Breast epithelium (tissue), 4 donors: ENCODE measurements at regions not wholly inside any gene's neighbourhood (a gene's known extent, or its start where the extent isn't known, plus 50 kb on each side); places are given as distances from the start of the nearest gene placed in this dataset.

Experiments
- DNase-seq, 2 donors: peaks; one replicate each; pipeline ENCODE4 v3.0.0-alpha.2; 2019; ENCODE audit warnings: low spot score in 2 of 2
- H3K27ac ChIP-seq, 2 donors: fragments of 200-600 bp; sonication (generic) in 1 of 2; one replicate each; pipeline ENCODE4 v1.5.1; 2016 to 2019; ENCODE audit warnings: mild to moderate bottlenecking in 1 of 2
- H3K27me3 ChIP-seq, 2 donors: fragments of 200-600 bp; sonication (generic) in 1 of 2; one replicate each; pipeline versions ENCODE4 v1.5.1 to v1.6.0; 2017 to 2019; ENCODE audit warnings: control low read depth in 1 of 2, mild to moderate bottlenecking in 1 of 2
- H3K36me3 ChIP-seq: fragments of 200-600 bp; one replicate; pipeline ENCODE4 v1.5.1; 2019
- H3K4me1 ChIP-seq, 2 donors: fragments of 200-600 bp; sonication (generic); one replicate each; pipeline ENCODE4 v1.5.1; 2016 to 2019; ENCODE audit warnings: control low read depth in 1 of 2
- H3K4me3 ChIP-seq, 3 donors: fragments of 200-600 bp; sonication (generic); 1 replicate in 2 of 3; 2 replicates in 1 of 3; pipeline ENCODE4 v1.5.1; 2016 to 2019; ENCODE audit warnings: mild to moderate bottlenecking in 3 of 3, moderate library complexity in 2 of 3
- H3K9me3 ChIP-seq, 2 donors: fragments of 200-600 bp; sonication (generic) in 1 of 2; one replicate each; pipeline ENCODE4 v1.5.1; 2016 to 2019; ENCODE audit warnings: control low read depth in 1 of 2
- CTCF ChIP-seq, 3 donors: fragments of 450-650 bp; IDR thresholded peaks; one replicate each; pipeline ENCODE4 v1.5.1; 2016 to 2017; ENCODE audit warnings: antibody characterized with exemption in 3 of 3, mild to moderate bottlenecking in 3 of 3, moderate library complexity in 3 of 3
- POLR2A ChIP-seq: fragments of 450-650 bp; IDR thresholded peaks from one replicate; pipeline ENCODE4 v1.6.1; 2016; ENCODE audit warnings: antibody characterized with exemption, mild to moderate bottlenecking, moderate library complexity
- POLR2AphosphoS5 ChIP-seq, 3 donors: sonication (generic); formaldehyde crosslinking; IDR thresholded peaks; one replicate each; pipeline ENCODE4 v1.6.1; 2017; ENCODE audit warnings: antibody characterized with exemption in 3 of 3
- intact Hi-C: fragments of 100-400 bp; cut with DNase I; formaldehyde crosslinking; loops from one replicate; pipeline ENCODE4 v1.15.1; 2023; ENCODE audit warnings: low total_unique reads

- Histone ChIP-seq H3K27me3 (no peaks in the 10 kb centered on the region), H3K4me3 (no peak overlapping the region), H3K9me3 (peaks cover 0 to under 1% of the 10 kb centered on the region in 2 donors), H3K36me3 (no peaks in the 10 kb centered on the region), H3K27ac (no peak overlapping the region), H3K4me1 (no peaks in the 10 kb centered on the region)
- no peak for DNase-seq
- intact Hi-C loops: no loop called here
- no peak for TF ChIP-seq POLR2A
- no peak for TF ChIP-seq CTCF (IDR thresholded peaks at IDR 0.05)
- TF ChIP-seq POLR2AphosphoS5 (IDR thresholded peaks at IDR 0.05): no peak
Observed at GRCh38 chr4:179823342-179823741, 2381.1 kb upstream of the AGA start.

GRCh38 chr4:179831274-179831673 is 2389.0 kb upstream of the AGA start:
- H3K4me1 ChIP-seq: no peaks in the 10 kb centered on the region
- intact Hi-C loops: loop anchor here (5.0 kb wide), 1 partner anchor 256 kb away; no protein-coding TSS in a partner anchor
- H3K36me3 ChIP-seq: no peaks in the 10 kb centered on the region
- no peak overlapping the region for H3K27ac ChIP-seq
- no peak for DNase-seq
- no peaks in the 10 kb centered on the region for H3K27me3 ChIP-seq
- no peak for TF ChIP-seq POLR2A
- TF ChIP-seq POLR2AphosphoS5 (IDR thresholded peaks at IDR 0.05): no peak
- no peak for TF ChIP-seq CTCF (IDR thresholded peaks at IDR 0.05)
- H3K9me3 ChIP-seq: no peaks in the 10 kb centered on the region
- no peak overlapping the region for H3K4me3 ChIP-seq

DNA sequence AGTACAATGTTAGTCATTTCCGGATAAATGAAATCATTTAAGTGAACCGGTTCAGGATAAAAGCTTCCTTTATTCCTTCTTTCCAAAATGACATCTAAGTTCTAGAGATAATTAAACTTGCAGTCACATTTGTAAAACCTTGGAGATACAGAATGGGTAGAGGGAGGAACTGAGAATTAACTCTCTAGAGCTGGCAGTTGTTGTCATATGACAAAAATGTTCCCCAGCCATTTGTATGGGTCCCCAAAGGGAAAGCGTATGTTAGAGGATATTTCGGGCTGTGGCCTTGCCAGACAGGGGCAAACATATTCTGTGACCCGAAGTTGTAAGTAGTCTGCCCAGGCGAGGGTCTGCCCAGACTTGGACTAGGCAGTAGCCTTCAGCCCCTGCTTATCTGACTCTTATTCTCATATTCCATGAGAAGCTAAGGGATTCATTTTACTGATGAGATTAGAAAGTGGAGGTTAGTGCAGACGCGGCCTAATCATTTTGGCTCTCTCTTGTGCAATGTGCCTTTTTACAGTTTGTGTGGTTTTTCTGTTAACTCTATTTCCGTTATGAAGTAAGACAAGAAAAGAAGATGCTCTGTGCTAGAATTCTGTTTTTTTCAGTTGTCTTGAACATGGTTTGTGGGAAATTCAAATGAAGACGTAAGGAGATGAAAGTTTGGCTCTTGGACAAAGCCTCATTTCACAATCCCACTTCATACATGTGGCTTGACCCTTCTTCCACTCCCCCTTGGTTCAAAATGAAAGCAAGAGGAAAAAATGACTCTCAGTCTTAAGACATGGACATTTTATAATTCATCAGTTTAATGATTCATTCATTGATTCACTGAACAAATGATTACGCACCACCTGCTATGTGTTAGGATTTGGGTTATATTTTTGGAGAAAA is 2394.2 kb upstream of the AGA start:
- intact Hi-C loops: no loop called here
- Histone ChIP-seq H3K27ac (peak overlapping the region; percentile 14 to 72), H3K27me3 (no peaks in the 10 kb centered on the region), H3K4me3 (peak overlapping the region in 2 of 3 donors; percentile 9 to 13), H3K36me3 (no peaks in the 10 kb centered on the region), H3K4me1 (no peaks in the 10 kb centered on the region), H3K9me3 (no peaks in the 10 kb centered on the region)
- no peak for DNase-seq
- TF ChIP-seq POLR2AphosphoS5 (IDR thresholded peaks at IDR 0.05): no peak
- no peak for TF ChIP-seq CTCF (IDR thresholded peaks at IDR 0.05)
- no peak for TF ChIP-seq POLR2A

DNA sequence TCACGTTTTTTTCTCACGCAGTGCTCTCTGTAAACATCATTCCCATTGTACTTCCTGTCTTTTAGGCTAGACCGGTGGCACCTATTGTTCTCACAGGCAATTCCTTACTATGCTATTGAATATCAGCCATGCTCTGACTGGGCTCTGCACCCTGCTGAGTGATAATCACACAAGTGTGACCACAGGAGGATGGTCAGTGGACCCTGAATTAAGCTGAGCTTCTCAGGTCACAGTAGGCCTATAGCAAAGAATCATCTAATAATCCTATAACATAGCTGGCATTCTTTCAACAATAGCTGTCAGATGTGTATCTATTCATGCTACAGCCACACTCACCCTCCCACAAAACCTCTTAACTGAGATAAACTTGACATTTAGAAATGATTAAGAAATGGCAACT is 2399.8 kb upstream of the TENM3 start:
- TF ChIP-seq CTCF (IDR thresholded peaks at IDR 0.05): no peak
- TF ChIP-seq POLR2AphosphoS5 (IDR thresholded peaks at IDR 0.05): no peak
- no peak for TF ChIP-seq POLR2A
- no peaks in the 10 kb centered on the region for H3K4me1 ChIP-seq
- intact Hi-C loops: no loop called here

GRCh38 chr4:179855469-179855868 is 2387.7 kb upstream of the TENM3 start:
- Histone ChIP-seq H3K4me1 (no peaks in the 10 kb centered on the region), H3K27me3 (no peaks in the 10 kb centered on the region), H3K4me3 (no peak overlapping the region), H3K27ac (no peak overlapping the region), H3K9me3 (no peaks in the 10 kb centered on the region), H3K36me3 (peaks cover 3% of the 10 kb centered on the region)
- no peak for DNase-seq
- TF ChIP-seq POLR2AphosphoS5 (IDR thresholded peaks at IDR 0.05) (no peak), POLR2A (no peak), CTCF (IDR thresholded peaks at IDR 0.05) (no peak)
- intact Hi-C loops: no loop called here

More for the DNA sequence above, 2399.8 kb upstream of the TENM3 start:
- H3K4me3 ChIP-seq: no peak overlapping the region
- no peaks in the 10 kb centered on the region for H3K27me3 ChIP-seq
- no peak overlapping the region for H3K27ac ChIP-seq
- no peaks in the 10 kb centered on the region for H3K9me3 ChIP-seq
- DNase-seq: no peak
- no peaks in the 10 kb centered on the region for H3K36me3 ChIP-seq
